HepG2 (cell line): ENCODE measurements at regions not wholly inside any gene's neighbourhood (a gene's known extent, or its start where the extent isn't known, plus 50 kb on each side); places are given as distances from the start of the nearest gene placed in this dataset.

Source experiments
- ARNT2 ChIP-seq: sonication (generic); formaldehyde crosslinking; IDR thresholded peaks from 2 replicates; pipeline ENCODE4 v1.8.0; 2022; ENCODE audit warnings: mild to moderate bottlenecking, low read depth, missing genetic modification reagents, moderate library complexity
- GABPA ChIP-seq, 2 experiments: IDR thresholded peaks; 2 replicates each; pipeline ENCODE4 v1.6.1; 2011 to 2016; ENCODE audit warnings: low read depth in 2 of 2, low read length in 1 of 2, missing biosample characterization in 1 of 2, missing genetic modification characterization in 1 of 2
- GTF2F1 ChIP-seq: fragments of 150-350 bp; IDR thresholded peaks from 2 replicates; pipeline ENCODE4 v1.6.1; 2014; ENCODE audit warnings: low read length
- REST ChIP-seq, 2 experiments: IDR thresholded peaks; 2 replicates each; pipeline ENCODE4 v1.6.1; 2011 to 2012; ENCODE audit warnings: low read length in 2 of 2, borderline replicate concordance in 1 of 2, low read depth in 1 of 2, mild to moderate bottlenecking in 1 of 2, moderate library complexity in 1 of 2
- TBL1XR1 ChIP-seq: fragments of 150-350 bp; IDR thresholded peaks from 2 replicates; pipeline ENCODE4 v1.6.1; 2014; ENCODE audit warnings: borderline replicate concordance, low read length; ENCODE audit not compliant: partially characterized antibody
- ZNF263 ChIP-seq: sonication (generic); formaldehyde crosslinking; IDR thresholded peaks from 2 replicates; pipeline ENCODE4 v1.4.0; 2020; ENCODE audit warnings: missing genetic modification reagents
- ZNF274 ChIP-seq: sonication (generic); formaldehyde crosslinking; IDR thresholded peaks from 2 replicates; pipeline ENCODE4 v1.5.1; 2020; ENCODE audit warnings: mild to moderate bottlenecking, missing genetic modification reagents
- ZNF629 ChIP-seq: sonication (generic); formaldehyde crosslinking; conservative IDR thresholded peaks from 2 replicates; pipeline ENCODE4 v1.5.0; 2020; ENCODE audit warnings: missing genetic modification reagents
- TF ChIP-seq, protein P1 (sequence below): sonication (generic); formaldehyde crosslinking; IDR thresholded peaks from 2 replicates; pipeline ENCODE4 v1.9.0; 2021; ENCODE audit warnings: missing genetic modification reagents, borderline replicate concordance
- TF ChIP-seq, protein P2 (sequence below): sonication (generic); formaldehyde crosslinking; IDR thresholded peaks from 2 replicates; pipeline ENCODE4 v1.8.0; 2022; ENCODE audit warnings: mild to moderate bottlenecking, missing genetic modification reagents, moderate library complexity
- TF ChIP-seq, protein P3 (sequence below), 2 experiments: sonication (generic) in 1 of 2; formaldehyde crosslinking in 1 of 2; IDR thresholded peaks; 2 replicates each; pipeline versions ENCODE4 v1.5.1 to v1.6.1; 2011 to 2020; ENCODE audit warnings: borderline replicate concordance in 1 of 2, low read depth in 1 of 2, low read length in 1 of 2, mild to moderate bottlenecking in 1 of 2, missing genetic modification reagents in 1 of 2, moderate library complexity in 1 of 2

- no peak for TF ChIP-seq ZNF274 (CRISPR knock-in tag)
- no peak for TF ChIP-seq ZNF629
- no peak for TF ChIP-seq TBL1XR1
- no peak for TF ChIP-seq REST (IDR thresholded peaks at IDR 0.05; ENCODE audit: borderline replicate concordance in 1 of 2, low read depth in 1 of 2, low read length in 2 of 2)
- no peak for TF ChIP-seq GTF2F1
- TF ChIP-seq GABPA (IDR thresholded peaks at IDR 0.05; ENCODE audit: low read depth, low read length): no peak
- no peak for TF ChIP-seq GABPA (CRISPR knock-in tag; IDR thresholded peaks at IDR 0.05; ENCODE audit: low read depth)
- TF ChIP-seq, protein P1, sequence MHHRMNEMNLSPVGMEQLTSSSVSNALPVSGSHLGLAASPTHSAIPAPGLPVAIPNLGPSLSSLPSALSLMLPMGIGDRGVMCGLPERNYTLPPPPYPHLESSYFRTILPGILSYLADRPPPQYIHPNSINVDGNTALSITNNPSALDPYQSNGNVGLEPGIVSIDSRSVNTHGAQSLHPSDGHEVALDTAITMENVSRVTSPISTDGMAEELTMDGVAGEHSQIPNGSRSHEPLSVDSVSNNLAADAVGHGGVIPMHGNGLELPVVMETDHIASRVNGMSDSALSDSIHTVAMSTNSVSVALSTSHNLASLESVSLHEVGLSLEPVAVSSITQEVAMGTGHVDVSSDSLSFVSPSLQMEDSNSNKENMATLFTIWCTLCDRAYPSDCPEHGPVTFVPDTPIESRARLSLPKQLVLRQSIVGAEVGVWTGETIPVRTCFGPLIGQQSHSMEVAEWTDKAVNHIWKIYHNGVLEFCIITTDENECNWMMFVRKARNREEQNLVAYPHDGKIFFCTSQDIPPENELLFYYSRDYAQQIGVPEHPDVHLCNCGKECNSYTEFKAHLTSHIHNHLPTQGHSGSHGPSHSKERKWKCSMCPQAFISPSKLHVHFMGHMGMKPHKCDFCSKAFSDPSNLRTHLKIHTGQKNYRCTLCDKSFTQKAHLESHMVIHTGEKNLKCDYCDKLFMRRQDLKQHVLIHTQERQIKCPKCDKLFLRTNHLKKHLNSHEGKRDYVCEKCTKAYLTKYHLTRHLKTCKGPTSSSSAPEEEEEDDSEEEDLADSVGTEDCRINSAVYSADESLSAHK (CRISPR knock-in tag): no peak
- TF ChIP-seq, protein P2, sequence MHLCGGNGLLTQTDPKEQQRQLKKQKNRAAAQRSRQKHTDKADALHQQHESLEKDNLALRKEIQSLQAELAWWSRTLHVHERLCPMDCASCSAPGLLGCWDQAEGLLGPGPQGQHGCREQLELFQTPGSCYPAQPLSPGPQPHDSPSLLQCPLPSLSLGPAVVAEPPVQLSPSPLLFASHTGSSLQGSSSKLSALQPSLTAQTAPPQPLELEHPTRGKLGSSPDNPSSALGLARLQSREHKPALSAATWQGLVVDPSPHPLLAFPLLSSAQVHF (CRISPR knock-in tag): no peak
- no peak for TF ChIP-seq ARNT2
- TF ChIP-seq, protein P3, sequence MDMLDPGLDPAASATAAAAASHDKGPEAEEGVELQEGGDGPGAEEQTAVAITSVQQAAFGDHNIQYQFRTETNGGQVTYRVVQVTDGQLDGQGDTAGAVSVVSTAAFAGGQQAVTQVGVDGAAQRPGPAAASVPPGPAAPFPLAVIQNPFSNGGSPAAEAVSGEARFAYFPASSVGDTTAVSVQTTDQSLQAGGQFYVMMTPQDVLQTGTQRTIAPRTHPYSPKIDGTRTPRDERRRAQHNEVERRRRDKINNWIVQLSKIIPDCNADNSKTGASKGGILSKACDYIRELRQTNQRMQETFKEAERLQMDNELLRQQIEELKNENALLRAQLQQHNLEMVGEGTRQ (IDR thresholded peaks at IDR 0.05; ENCODE audit: low read depth, low read length): no peak
- TF ChIP-seq, protein P3 (CRISPR knock-in tag; IDR thresholded peaks at IDR 0.05; ENCODE audit: borderline replicate concordance): no peak
- TF ChIP-seq ZNF263 (CRISPR knock-in tag): no peak
These were observed 58.2 kb upstream of the CASK start for GRCh38 chrX:41981481-41982013.
